ENCODE measurements at regions not wholly inside any gene's neighbourhood (a gene's known extent, or its start where the extent isn't known, plus 50 kb on each side); places are given as distances from the start of the nearest gene placed in this dataset.

- Histone ChIP-seq H3K27me3 (ENCODE audit: low read length) (no peaks in the 10 kb centered on the region), H2AFZ (ENCODE audit: low read depth, low read length, severe bottlenecking) (no peak overlapping the region), H3K9me2 (replicated peaks; ENCODE audit: insufficient read depth, low read length) (no peaks in the 10 kb centered on the region), H4K20me1 (ENCODE audit: low read depth, low read length) (no peaks in the 10 kb centered on the region), H3K4me3 (ENCODE audit: insufficient read depth, low read length, poor library complexity, severe bottlenecking) (no peak overlapping the region), H3K36me3 (ENCODE audit: low read length) (no peaks in the 10 kb centered on the region), H3K4me2 (ENCODE audit: low read depth, low read length, poor library complexity, severe bottlenecking) (no peak overlapping the region), H3K9ac (ENCODE audit: low read length) (no peak overlapping the region), H3K27ac (ENCODE audit: low read depth, low read length) (no peak overlapping the region), H3K9me3 (ENCODE audit: insufficient read depth, low read length) (no peaks in the 10 kb centered on the region), H3F3A (ENCODE audit: insufficient read depth) (no peaks in the 10 kb centered on the region), H3K79me2 (ENCODE audit: insufficient read depth, low read length) (no peaks in the 10 kb centered on the region)
- TF ChIP-seq CTCF (IDR thresholded peaks at IDR 0.05; ENCODE audit: insufficient read depth, low read length, poor library complexity, severe bottlenecking) (no peak), EZH2phosphoT487 (conservative IDR thresholded peaks at IDR 0.05; ENCODE audit: low read length) (no peak)
Observed at GRCh38 chr13:107738004-107738403, 477.3 kb downstream of the LIG4 start.

GRCh38 chr13:107736731-107737130 is 478.6 kb downstream of the LIG4 start:
- no peaks in the 10 kb centered on the region for H3K9me3 ChIP-seq (ENCODE audit: insufficient read depth, low read length)
- H2AFZ ChIP-seq (ENCODE audit: low read depth, low read length, severe bottlenecking) = no peak overlapping the region
- no peaks in the 10 kb centered on the region for H4K20me1 ChIP-seq (ENCODE audit: low read depth, low read length)
- H3K27me3 ChIP-seq (ENCODE audit: low read length) = no peaks in the 10 kb centered on the region
- H3K36me3 ChIP-seq (ENCODE audit: low read length) = no peaks in the 10 kb centered on the region
- no peaks in the 10 kb centered on the region for H3K9me2 ChIP-seq (replicated peaks; ENCODE audit: insufficient read depth, low read length)
- no peak overlapping the region for H3K4me2 ChIP-seq (ENCODE audit: low read depth, low read length, poor library complexity, severe bottlenecking)
- H3F3A ChIP-seq (ENCODE audit: insufficient read depth) = no peaks in the 10 kb centered on the region
- H3K4me3 ChIP-seq (ENCODE audit: insufficient read depth, low read length, poor library complexity, severe bottlenecking) = no peak overlapping the region
- H3K9ac ChIP-seq (ENCODE audit: low read length) = no peak overlapping the region
- H3K79me2 ChIP-seq (ENCODE audit: insufficient read depth, low read length) = no peaks in the 10 kb centered on the region
- no peak overlapping the region for H3K27ac ChIP-seq (ENCODE audit: low read depth, low read length)
- TF ChIP-seq EZH2phosphoT487 (conservative IDR thresholded peaks at IDR 0.05; ENCODE audit: low read length) = no peak
- TF ChIP-seq CTCF (IDR thresholded peaks at IDR 0.05; ENCODE audit: insufficient read depth, low read length, poor library complexity, severe bottlenecking) = no peak

GRCh38 chr13:107736170-107736569 is 479.2 kb downstream of the LIG4 start:
- Histone ChIP-seq H4K20me1 (ENCODE audit: low read depth, low read length) (no peaks in the 10 kb centered on the region), H3K4me3 (ENCODE audit: insufficient read depth, low read length, poor library complexity, severe bottlenecking) (no peak overlapping the region), H3K27ac (ENCODE audit: low read depth, low read length) (no peak overlapping the region), H3K79me2 (ENCODE audit: insufficient read depth, low read length) (no peaks in the 10 kb centered on the region), H3K9me2 (replicated peaks; ENCODE audit: insufficient read depth, low read length) (no peaks in the 10 kb centered on the region), H3K27me3 (ENCODE audit: low read length) (no peaks in the 10 kb centered on the region), H3K4me2 (ENCODE audit: low read depth, low read length, poor library complexity, severe bottlenecking) (no peak overlapping the region), H3K9me3 (ENCODE audit: insufficient read depth, low read length) (no peaks in the 10 kb centered on the region), H3K36me3 (ENCODE audit: low read length) (no peaks in the 10 kb centered on the region), H2AFZ (ENCODE audit: low read depth, low read length, severe bottlenecking) (no peak overlapping the region), H3F3A (ENCODE audit: insufficient read depth) (no peaks in the 10 kb centered on the region), H3K9ac (ENCODE audit: low read length) (no peak overlapping the region)
- no peak for TF ChIP-seq EZH2phosphoT487 (conservative IDR thresholded peaks at IDR 0.05; ENCODE audit: low read length)
- no peak for TF ChIP-seq CTCF (IDR thresholded peaks at IDR 0.05; ENCODE audit: insufficient read depth, low read length, poor library complexity, severe bottlenecking)

Data from SU-DHL-6 (cell line).